Stomach (tissue), 4 donors: ENCODE measurements at regions not wholly inside any gene's neighbourhood (a gene's known extent, or its start where the extent isn't known, plus 50 kb on each side); places are given as distances from the start of the nearest gene placed in this dataset.

ENCODE experiments used
- EP300 ChIP-seq: sonication (generic); formaldehyde crosslinking; IDR thresholded peaks from one replicate; pipeline ENCODE4 v1.6.1; 2017; ENCODE audit warnings: antibody characterized with exemption
- POLR2A ChIP-seq, 4 donors: fragments of 450-650 bp; IDR thresholded peaks; one replicate each; pipeline ENCODE4 v1.6.1; 2016; ENCODE audit warnings: antibody characterized with exemption in 4 of 4, control low read depth in 2 of 4, mild to moderate bottlenecking in 1 of 4, moderate library complexity in 1 of 4
- POLR2AphosphoS5 ChIP-seq, 3 donors: sonication (generic); formaldehyde crosslinking; IDR thresholded peaks; one replicate each; pipeline ENCODE4 v1.6.1; 2016; ENCODE audit warnings: antibody characterized with exemption in 3 of 3
- TF ChIP-seq, protein P1 (sequence below), 7 experiments: fragments of 450-650 bp in 4 of 7; fragments of 200-600 bp in 3 of 7; sonication (generic) in 3 of 7; IDR thresholded peaks; one replicate each; pipeline ENCODE4 v1.5.1; 2016 to 2019; ENCODE audit warnings: antibody characterized with exemption in 7 of 7, control low read depth in 2 of 7, mild to moderate bottlenecking in 1 of 7

GRCh38 chr7:17236603-17237002 lies 61.8 kb upstream of the AHR start:
- no peak for TF ChIP-seq POLR2A (IDR thresholded peaks at IDR 0.05)
- TF ChIP-seq, protein P1, sequence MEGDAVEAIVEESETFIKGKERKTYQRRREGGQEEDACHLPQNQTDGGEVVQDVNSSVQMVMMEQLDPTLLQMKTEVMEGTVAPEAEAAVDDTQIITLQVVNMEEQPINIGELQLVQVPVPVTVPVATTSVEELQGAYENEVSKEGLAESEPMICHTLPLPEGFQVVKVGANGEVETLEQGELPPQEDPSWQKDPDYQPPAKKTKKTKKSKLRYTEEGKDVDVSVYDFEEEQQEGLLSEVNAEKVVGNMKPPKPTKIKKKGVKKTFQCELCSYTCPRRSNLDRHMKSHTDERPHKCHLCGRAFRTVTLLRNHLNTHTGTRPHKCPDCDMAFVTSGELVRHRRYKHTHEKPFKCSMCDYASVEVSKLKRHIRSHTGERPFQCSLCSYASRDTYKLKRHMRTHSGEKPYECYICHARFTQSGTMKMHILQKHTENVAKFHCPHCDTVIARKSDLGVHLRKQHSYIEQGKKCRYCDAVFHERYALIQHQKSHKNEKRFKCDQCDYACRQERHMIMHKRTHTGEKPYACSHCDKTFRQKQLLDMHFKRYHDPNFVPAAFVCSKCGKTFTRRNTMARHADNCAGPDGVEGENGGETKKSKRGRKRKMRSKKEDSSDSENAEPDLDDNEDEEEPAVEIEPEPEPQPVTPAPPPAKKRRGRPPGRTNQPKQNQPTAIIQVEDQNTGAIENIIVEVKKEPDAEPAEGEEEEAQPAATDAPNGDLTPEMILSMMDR (IDR thresholded peaks at IDR 0.05): no peak
- TF ChIP-seq POLR2AphosphoS5 (IDR thresholded peaks at IDR 0.05): no peak
- TF ChIP-seq EP300: no peak
